GF-D8 (cell line): ENCODE measurements at regions not wholly inside any gene's neighbourhood (a gene's known extent, or its start where the extent isn't known, plus 50 kb on each side); places are given as distances from the start of the nearest gene placed in this dataset.
"Not testable (repeated sequence)": the region's sequence is repeated elsewhere in the genome, so short reads cannot be mapped to it uniquely, and the experiment has no call there.

Source experiments
- DNase-seq: peaks from one replicate; lab custom pipeline; 2025; lab: John Stamatoyannopoulos, UW

- no peak for DNase-seq
These were observed 268.4 kb downstream of the IGSF11 start for GRCh38 chr3:118766306-118766669.

GRCh38 chr3:118772036-118772435 is 262.6 kb downstream of the IGSF11 start:
- DNase-seq = no peak

DNA sequence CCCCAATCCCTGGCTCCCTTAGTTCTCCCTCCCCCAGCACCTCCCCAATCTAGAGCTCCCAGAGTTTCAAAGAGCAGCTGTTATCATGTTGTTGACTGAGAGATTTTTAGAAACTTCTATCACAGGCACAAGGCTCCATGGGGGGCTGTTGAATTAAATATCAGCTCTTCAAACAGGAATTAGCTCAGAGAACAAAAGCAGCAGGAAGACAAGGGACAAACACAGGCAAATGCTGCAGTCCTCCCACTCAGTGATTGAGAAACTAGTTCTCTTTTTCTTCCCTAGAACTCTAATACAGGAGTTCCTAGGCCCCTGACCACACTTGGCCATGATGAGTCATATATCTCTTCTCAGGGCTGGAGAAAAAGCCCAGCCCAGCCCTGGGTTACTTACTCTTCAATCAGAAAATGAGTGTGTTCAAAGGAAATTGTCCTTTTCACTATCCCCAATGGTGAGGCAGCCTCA is 262.1 kb downstream of the IGSF11 start:
- DNase-seq = peak; percentile 51

DNA sequence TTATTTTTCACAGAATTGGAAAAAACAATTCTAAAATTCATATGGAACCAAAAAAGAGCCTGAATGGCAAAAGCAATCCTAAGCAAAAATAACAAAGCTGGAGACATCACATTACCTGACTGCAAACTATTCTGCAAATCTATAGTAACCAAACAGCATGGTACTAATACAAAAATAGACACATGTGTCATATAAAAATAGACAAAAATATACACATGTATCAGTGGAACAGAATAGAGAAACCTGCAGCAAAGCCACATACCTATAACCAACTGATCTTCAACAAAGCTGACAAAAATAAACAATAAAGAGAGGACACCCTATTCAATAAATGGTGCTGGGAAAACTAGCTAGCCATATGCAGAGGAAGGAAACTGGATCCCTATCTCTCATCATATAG is 259.6 kb downstream of the IGSF11 start:
- DNase-seq = no peak

GRCh38 chr3:118778201-118778600 is 256.4 kb downstream of the IGSF11 start:
- DNase-seq = no peak

- DNase-seq = no peak
These were observed 253.4 kb downstream of the IGSF11 start for GRCh38 chr3:118781232-118781631.

DNA sequence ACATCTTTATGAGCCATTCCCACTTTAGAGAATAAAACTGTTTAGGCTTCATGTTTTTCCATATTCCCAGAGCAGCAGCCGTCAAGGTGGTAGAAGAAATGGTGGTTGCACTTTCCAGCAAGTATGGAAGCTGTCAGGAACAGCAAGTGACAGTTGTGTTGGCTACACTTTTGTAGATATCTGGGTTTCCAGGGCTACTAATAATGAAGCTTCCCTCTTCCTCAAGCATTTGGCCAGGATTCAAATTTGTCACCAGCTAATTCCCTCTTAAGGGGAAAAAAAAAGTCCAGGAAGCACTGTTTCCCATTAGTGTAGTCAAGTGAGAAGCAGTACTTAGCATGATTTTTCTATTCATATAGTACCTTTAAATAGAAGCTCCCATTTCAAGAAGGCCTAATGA is 252.8 kb downstream of the IGSF11 start:
- no peak for DNase-seq

- DNase-seq = no peak
These were observed 251.9 kb downstream of the IGSF11 start for GRCh38 chr3:118782755-118783202.

- DNase-seq = no peak
These were observed 249.2 kb downstream of the IGSF11 start for GRCh38 chr3:118785415-118785814.

- no peak for DNase-seq
These were observed 243.4 kb downstream of the IGSF11 start for GRCh38 chr3:118791246-118791645.

- DNase-seq = no peak
These were observed 242.5 kb downstream of the IGSF11 start for GRCh38 chr3:118792191-118792590.

GRCh38 chr3:118793176-118793575 is 241.5 kb downstream of the IGSF11 start:
- no peak for DNase-seq

DNA sequence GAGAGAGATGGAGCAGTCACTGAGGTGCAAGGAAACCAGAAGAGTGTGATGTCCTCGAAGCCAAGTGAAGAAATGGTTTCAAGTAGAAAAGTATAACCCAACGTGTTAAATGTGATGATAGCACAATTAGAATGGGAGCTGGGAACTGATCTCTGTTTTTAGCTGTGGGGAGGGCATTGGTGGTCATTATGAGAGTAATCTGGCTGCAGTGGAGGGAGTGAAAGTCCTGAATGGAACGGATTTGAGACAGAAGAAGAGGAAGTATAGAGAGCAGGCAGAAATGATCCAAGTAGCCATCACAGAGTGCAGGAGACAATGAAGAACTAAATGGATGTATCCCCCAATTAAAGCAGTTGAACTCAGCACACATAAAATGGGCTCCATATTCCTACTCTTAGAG is 235.3 kb downstream of the IGSF11 start:
- DNase-seq = no peak

- DNase-seq = no peak
These were observed 232.7 kb downstream of the IGSF11 start for GRCh38 chr3:118801899-118802298.

DNA sequence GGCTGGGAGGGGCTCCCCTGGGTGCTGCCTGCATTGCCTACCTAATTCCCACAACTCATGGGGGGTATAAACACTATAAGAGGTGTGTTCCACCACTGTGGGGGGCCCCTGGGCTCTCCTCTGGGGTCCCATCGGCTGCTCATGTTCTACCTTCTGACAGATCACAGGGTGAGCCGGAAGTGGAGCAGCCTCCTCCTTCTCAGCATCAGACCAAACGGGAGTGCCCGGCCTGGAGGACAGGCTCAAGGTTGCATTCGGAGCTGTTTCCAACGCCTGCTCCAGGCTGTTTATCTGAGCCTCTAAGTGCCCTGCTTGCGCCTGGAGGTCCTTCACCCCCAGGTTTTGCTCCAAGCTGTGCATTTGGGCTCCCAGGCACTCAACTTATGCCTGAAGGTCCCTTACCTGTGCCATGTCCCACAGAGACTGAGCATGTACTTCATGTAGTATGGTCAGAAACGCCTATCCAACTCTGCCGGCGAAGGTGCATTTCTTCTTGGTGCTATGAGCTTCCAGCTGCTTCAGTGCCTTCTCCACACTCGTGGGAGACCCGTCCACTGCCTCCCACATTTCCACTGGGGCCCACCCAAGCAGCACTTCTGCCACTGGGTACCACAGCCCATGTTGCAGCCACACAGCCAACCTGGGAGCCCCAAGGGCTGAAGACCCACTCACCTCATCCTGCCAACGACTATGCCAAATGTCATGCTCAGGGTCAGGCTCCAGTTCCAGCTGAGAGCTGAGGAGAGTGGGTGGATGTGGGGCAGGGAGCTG is 232.1 kb downstream of the IGSF11 start:
- DNase-seq = no peak

GRCh38 chr3:118803096-118803476 is 231.6 kb downstream of the IGSF11 start:
- no peak for DNase-seq

DNA sequence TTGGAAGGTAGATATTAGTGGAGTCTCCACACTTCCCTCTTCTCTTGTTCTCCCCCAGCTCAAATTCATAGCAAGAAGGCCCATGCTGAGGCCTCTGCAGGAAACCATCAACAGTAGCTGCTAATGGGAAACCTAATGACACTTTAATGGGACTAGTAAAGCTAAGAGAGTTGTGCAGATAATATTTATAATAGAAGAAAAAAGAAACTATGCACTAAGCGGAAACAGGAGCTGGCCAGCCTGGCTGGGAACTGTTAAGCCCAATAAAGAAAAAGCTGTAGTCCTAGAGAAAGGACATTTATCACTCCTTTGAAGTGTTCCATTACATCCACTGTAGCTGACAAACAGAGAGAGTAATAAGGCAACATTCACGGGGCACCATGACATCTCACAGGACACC is 229.6 kb downstream of the IGSF11 start:
- DNase-seq = no peak

DNA sequence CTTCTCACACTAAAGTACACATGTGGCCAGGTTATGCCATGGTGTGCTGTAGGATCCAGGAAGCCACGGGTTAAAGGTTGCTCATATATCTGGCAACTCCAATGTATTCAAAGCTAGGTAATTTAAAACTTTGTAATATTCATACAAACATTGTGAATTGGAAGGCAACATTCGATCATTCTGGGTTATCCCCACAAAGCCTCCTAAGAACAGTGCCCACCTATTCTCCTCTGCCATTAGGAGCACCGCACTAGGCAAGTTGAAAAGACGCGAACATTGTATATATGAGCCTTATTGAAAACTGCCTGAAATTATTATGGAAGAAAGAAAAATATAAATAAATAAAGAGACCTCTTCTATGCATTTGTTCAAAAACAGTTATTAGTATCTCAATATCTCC is 228.2 kb downstream of the IGSF11 start:
- DNase-seq = no peak

DNA sequence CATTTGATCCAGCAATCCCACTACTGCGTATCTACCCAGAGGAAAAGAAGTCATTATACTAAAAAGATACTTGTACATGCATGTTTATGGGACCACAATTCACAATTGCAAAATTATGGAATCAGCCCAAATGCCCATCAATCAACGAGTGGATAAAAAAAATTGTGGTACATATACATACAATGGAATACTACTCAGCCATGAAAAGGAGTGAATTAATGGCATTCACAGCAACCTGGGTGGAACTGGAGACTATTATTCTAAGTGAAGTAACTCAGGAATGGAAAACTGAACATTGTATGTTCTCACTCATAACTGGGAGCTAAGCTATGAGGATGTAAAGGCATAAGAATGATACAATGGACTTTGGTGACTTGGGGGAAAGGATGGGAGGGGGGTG is 227.3 kb downstream of the IGSF11 start:
- not testable (repeated sequence) for DNase-seq

- DNase-seq = no peak
These were observed 225.9 kb downstream of the IGSF11 start for GRCh38 chr3:118808723-118809122.

DNA sequence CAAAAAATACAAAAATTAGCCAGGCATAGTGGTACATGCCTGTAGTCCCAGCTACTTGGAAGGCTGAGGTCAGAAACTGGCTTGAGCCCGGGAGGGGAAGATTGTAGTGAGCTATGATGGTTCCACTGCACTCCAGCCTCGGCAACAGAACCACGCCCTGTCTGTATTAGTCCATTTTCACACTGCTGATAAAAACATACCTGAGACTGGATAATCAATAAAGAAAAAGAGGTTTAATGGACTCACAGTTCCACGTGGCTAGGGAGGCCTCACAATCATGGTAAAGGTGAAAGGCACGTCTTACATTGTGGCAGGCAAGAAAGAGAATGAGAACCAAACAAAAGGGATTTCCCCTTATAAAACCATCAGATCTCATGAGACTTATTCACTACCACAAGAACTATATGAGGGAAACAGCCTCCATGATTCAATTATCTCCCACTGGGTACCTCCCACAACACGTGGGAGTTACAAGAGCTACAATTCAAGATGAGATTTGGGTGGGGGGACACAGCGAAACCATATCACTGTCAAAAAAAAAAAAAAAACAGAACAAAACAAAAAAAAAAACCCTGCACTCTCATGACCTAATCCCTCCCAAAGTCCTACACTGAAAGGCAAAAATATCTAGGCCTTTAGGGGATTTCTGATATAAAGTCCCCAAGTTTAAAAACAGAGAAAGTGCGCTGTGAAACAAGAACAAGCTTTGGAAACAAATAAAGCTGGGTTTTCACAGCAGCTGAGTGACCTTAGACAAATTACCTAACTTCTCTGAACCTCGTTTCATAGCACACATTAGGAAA is 224.7 kb downstream of the IGSF11 start:
- no peak for DNase-seq

DNA sequence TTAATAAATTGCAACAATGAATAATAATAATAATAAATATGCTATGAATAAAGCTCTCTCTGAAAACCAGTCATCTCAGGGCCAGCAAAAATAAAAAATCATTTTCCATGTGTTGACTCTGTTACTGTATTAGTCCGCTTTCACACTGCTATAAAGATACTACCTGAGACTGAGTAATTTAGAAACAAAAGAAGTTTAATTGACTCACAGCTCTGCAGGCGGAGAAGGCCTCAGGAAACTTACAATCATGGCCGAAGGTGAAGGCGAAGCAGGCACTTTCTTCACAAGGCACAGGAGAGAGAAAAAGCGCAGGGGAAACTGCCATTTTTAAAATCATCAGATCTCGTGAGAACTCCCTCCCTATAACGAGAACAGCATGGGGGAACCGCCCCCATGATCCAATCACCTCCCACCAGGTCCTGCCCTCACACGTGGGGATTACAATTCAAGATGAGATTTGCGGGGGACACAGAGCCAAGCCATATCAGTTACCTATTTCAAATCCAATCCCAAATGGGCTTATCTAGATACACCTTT is 224.1 kb downstream of the IGSF11 start:
- DNase-seq = no peak

GRCh38 chr3:118811236-118811732 is 223.4 kb downstream of the IGSF11 start:
- no peak for DNase-seq
